ENCODE measurements at regions not wholly inside any gene's neighbourhood (a gene's known extent, or its start where the extent isn't known, plus 50 kb on each side); places are given as distances from the start of the nearest gene placed in this dataset.

DNA sequence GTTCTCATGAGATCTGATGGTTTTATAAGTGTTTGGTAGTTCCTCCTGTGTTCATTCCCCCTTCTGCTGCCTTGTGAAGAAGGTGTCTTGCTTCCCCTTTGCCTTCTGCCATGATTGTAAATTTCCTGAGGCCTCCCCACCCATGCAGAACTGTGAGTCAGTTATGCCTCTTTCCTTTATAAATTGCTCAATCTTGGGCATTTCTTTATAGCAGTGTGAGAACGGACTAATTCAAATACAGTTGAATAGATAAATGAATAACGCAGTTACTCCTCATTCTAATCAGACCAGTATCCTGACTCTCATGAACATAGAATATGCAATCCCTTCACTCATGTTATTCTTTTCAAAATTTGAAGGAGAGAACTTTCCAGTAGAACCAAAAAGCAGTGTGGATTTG is 375.0 kb upstream of the FZD8 start:
- TF ChIP-seq, protein P1, sequence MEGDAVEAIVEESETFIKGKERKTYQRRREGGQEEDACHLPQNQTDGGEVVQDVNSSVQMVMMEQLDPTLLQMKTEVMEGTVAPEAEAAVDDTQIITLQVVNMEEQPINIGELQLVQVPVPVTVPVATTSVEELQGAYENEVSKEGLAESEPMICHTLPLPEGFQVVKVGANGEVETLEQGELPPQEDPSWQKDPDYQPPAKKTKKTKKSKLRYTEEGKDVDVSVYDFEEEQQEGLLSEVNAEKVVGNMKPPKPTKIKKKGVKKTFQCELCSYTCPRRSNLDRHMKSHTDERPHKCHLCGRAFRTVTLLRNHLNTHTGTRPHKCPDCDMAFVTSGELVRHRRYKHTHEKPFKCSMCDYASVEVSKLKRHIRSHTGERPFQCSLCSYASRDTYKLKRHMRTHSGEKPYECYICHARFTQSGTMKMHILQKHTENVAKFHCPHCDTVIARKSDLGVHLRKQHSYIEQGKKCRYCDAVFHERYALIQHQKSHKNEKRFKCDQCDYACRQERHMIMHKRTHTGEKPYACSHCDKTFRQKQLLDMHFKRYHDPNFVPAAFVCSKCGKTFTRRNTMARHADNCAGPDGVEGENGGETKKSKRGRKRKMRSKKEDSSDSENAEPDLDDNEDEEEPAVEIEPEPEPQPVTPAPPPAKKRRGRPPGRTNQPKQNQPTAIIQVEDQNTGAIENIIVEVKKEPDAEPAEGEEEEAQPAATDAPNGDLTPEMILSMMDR (IDR thresholded peaks at IDR 0.05), result no peak
- no peak for TF ChIP-seq POLR2A (IDR thresholded peaks at IDR 0.05)
